GM12891 (cell line): ENCODE measurements at regions not wholly inside any gene's neighbourhood (a gene's known extent, or its start where the extent isn't known, plus 50 kb on each side); places are given as distances from the start of the nearest gene placed in this dataset.
"Not testable (repeated sequence)": the region's sequence is repeated elsewhere in the genome, so short reads cannot be mapped to it uniquely, and the experiment has no call there.

Experiments
- PAX5 ChIP-seq: IDR thresholded peaks from 2 replicates; pipeline ENCODE4 v1.6.1; 2011; ENCODE audit warnings: low read length, moderate library complexity, mild to moderate bottlenecking; ENCODE audit not compliant: insufficient read depth, severe bottlenecking
- POLR2A ChIP-seq: IDR thresholded peaks from 2 replicates; pipeline ENCODE4 v1.6.1; 2011; ENCODE audit warnings: low read depth, low read length, control low read depth
- POLR2AphosphoS5 ChIP-seq: IDR thresholded peaks from 2 replicates; pipeline ENCODE4 v1.6.1; 2011; ENCODE audit warnings: low read depth, low read length, control low read depth
- POU2F2 ChIP-seq: IDR thresholded peaks from 2 replicates; pipeline ENCODE4 v1.6.1; 2011; ENCODE audit warnings: low read depth, mild to moderate bottlenecking, control low read depth, low read length, moderate library complexity
- SPI1 ChIP-seq: IDR thresholded peaks from 2 replicates; pipeline ENCODE4 v1.6.1; 2011; ENCODE audit warnings: low read depth, low read length, control low read depth
- TAF1 ChIP-seq: IDR thresholded peaks from 2 replicates; pipeline ENCODE4 v1.6.1; 2011; ENCODE audit warnings: low read depth, low read length, control low read depth

- not testable (repeated sequence) for TF ChIP-seq POLR2AphosphoS5, POLR2A, TAF1, SPI1, POU2F2, PAX5
Measured at GRCh38 chr4:15337168-15337657, 90.6 kb upstream of the C1QTNF7 start.
